OCI-LY3 (cell line): ENCODE measurements at regions not wholly inside any gene's neighbourhood (a gene's known extent, or its start where the extent isn't known, plus 50 kb on each side); places are given as distances from the start of the nearest gene placed in this dataset.

ENCODE experiments used
- H2AFZ ChIP-seq: fragments of 200-600, 300-600 bp; shearing (Covaris generic); 2 replicates; pipeline ENCODE4 v1.6.0; 2014; ENCODE audit warnings: antibody characterized with exemption, low read depth, low read length
- H3K27ac ChIP-seq: fragments of 200-600, 300-600 bp; sonication (generic); 2 replicates; pipeline ENCODE4 v1.5.1; 2014; ENCODE audit warnings: mild to moderate bottlenecking, low read length, moderate library complexity, mixed read lengths
- H3K27me3 ChIP-seq: fragments of 200-600, 300-600 bp; sonication (generic); 2 replicates; pipeline ENCODE4 v1.6.1; 2014; ENCODE audit warnings: low read depth, low read length, mixed read lengths
- H3K36me3 ChIP-seq: fragments of 200-600, 300-600 bp; sonication (generic); replicated peaks from 2 replicates; pipeline ENCODE3; 2014; ENCODE audit warnings: low read depth, low read length, mixed read lengths
- H3K4me1 ChIP-seq: fragments of 300-600, 200-600 bp; sonication (generic); 2 replicates; pipeline ENCODE4 v1.6.1; 2014; ENCODE audit warnings: low read length, mixed read lengths
- H3K4me2 ChIP-seq: fragments of 200-600, 300-600 bp; sonication (generic); 2 replicates; pipeline ENCODE4 v1.6.1; 2014; ENCODE audit warnings: low read length, mixed read lengths
- H3K4me3 ChIP-seq: fragments of 300-600, 200-600 bp; sonication (generic); 2 replicates; pipeline ENCODE4 v1.5.1; 2014; ENCODE audit warnings: antibody characterized with exemption, mild to moderate bottlenecking, low read length, moderate library complexity
- H3K79me2 ChIP-seq: fragments of 300-600, 200-600 bp; shearing (Covaris generic); 2 replicates; pipeline ENCODE4 v1.6.1; 2014; ENCODE audit warnings: mild to moderate bottlenecking, low read length, mixed read lengths
- H3K9ac ChIP-seq: fragments of 300-600, 200-600 bp; shearing (Covaris generic); 2 replicates; pipeline ENCODE4 v1.6.0; 2014; ENCODE audit warnings: mild to moderate bottlenecking, low read length, moderate library complexity
- H3K9me3 ChIP-seq: fragments of 200-600, 300-600 bp; shearing (Covaris generic); 2 replicates; pipeline ENCODE4 v1.6.1; 2014; ENCODE audit warnings: low read length, mixed read lengths; ENCODE audit not compliant: insufficient read depth
- H4K20me1 ChIP-seq: fragments of 200-600, 300-600 bp; sonication (generic); 2 replicates; pipeline ENCODE4 v1.6.1; 2016; ENCODE audit warnings: low read length, mixed read lengths; ENCODE audit not compliant: insufficient read depth
- CTCF ChIP-seq: fragments of 200-600, 300-600 bp; sonication (generic); IDR thresholded peaks from 2 replicates; pipeline ENCODE4 v1.5.1; 2014; ENCODE audit warnings: antibody characterized with exemption, low read length, low read depth
- EZH2phosphoT487 ChIP-seq: fragments of 200-600 bp; shearing (Covaris generic); IDR thresholded peaks from 2 replicates; pipeline ENCODE4 v1.6.1; 2018; ENCODE audit warnings: antibody characterized with exemption, mixed run types, low read depth

- TF ChIP-seq EZH2phosphoT487 (no peak), CTCF (no peak)
These were observed 109.0 kb downstream of the AQP4 start for GRCh38 chr18:26756556-26756955.

GRCh38 chr18:26746826-26747475 is 118.6 kb downstream of the AQP4 start:
- Histone ChIP-seq H3K4me2 (peak overlapping the region; percentile 87), H3K9ac (peak overlapping the region; percentile 34), H3K4me3 (peak overlapping the region; percentile 67), H3K27me3 (0 out of 2 replicates have a peak, but pooled peaks cover 4% of the 10 kb centered on the region), H4K20me1 (no peaks in the 10 kb centered on the region), H3K4me1 (peaks cover 40% of the 10 kb centered on the region), H3K27ac (no peak overlapping the region), H3K9me3 (no peaks in the 10 kb centered on the region), H2AFZ (peak overlapping the region; percentile 61; the same call in 1 of the 2 replicates), H3K79me2 (no peaks in the 10 kb centered on the region), H3K36me3 (no peaks in the 10 kb centered on the region)
- TF ChIP-seq CTCF = no peak
- TF ChIP-seq EZH2phosphoT487 = no peak

More at GRCh38 chr18:26756556-26756955, 109.0 kb downstream of the AQP4 start:
- H3K79me2 ChIP-seq = no peaks in the 10 kb centered on the region
- no peaks in the 10 kb centered on the region for H4K20me1 ChIP-seq
- H3K4me3 ChIP-seq = no peak overlapping the region
- no peak overlapping the region for H3K27ac ChIP-seq
- H2AFZ ChIP-seq = no peak overlapping the region
- no peak overlapping the region for H3K4me2 ChIP-seq
- H3K9me3 ChIP-seq = no peaks in the 10 kb centered on the region
- no peaks in the 10 kb centered on the region for H3K36me3 ChIP-seq
- no peak overlapping the region for H3K9ac ChIP-seq
- no peaks in the 10 kb centered on the region for H3K27me3 ChIP-seq
- H3K4me1 ChIP-seq = peaks cover 25% of the 10 kb centered on the region

- peak overlapping the region; percentile 67 for H3K4me3 ChIP-seq
- no peak overlapping the region for H3K27ac ChIP-seq
These were observed 119.1 kb downstream of the AQP4 start for GRCh38 chr18:26746398-26746797.

More at GRCh38 chr18:26746398-26746797, 119.1 kb downstream of the AQP4 start:
- Histone ChIP-seq H3K79me2 (no peaks in the 10 kb centered on the region), H4K20me1 (no peaks in the 10 kb centered on the region), H3K9me3 (no peaks in the 10 kb centered on the region), H2AFZ (peak overlapping the region; percentile 61; the same call in 1 of the 2 replicates), H3K36me3 (no peaks in the 10 kb centered on the region), H3K4me1 (peaks cover 35% of the 10 kb centered on the region), H3K4me2 (peak overlapping the region; percentile 87), H3K9ac (peak overlapping the region; percentile 34), H3K27me3 (0 out of 2 replicates have a peak, but pooled peaks cover 4% of the 10 kb centered on the region)
- TF ChIP-seq CTCF (no peak), EZH2phosphoT487 (no peak)
